Right kidney (tissue), 1 donor: ENCODE measurements at regions not wholly inside any gene's neighbourhood (a gene's known extent, or its start where the extent isn't known, plus 50 kb on each side); places are given as distances from the start of the nearest gene placed in this dataset.

Experiments used
- DNase-seq: peaks from one replicate; pipeline ENCODE4 v3.0.0-alpha.2; 2016

GRCh38 chr3:81279481-81280379, 481.7 kb downstream of the GBE1 start:
- no peak for DNase-seq

- no peak for DNase-seq
Observed at GRCh38 chr3:81277853-81278252, 483.6 kb downstream of the GBE1 start.

GRCh38 chr3:81274671-81275070, 486.8 kb downstream of the GBE1 start:
- no peak for DNase-seq

DNA sequence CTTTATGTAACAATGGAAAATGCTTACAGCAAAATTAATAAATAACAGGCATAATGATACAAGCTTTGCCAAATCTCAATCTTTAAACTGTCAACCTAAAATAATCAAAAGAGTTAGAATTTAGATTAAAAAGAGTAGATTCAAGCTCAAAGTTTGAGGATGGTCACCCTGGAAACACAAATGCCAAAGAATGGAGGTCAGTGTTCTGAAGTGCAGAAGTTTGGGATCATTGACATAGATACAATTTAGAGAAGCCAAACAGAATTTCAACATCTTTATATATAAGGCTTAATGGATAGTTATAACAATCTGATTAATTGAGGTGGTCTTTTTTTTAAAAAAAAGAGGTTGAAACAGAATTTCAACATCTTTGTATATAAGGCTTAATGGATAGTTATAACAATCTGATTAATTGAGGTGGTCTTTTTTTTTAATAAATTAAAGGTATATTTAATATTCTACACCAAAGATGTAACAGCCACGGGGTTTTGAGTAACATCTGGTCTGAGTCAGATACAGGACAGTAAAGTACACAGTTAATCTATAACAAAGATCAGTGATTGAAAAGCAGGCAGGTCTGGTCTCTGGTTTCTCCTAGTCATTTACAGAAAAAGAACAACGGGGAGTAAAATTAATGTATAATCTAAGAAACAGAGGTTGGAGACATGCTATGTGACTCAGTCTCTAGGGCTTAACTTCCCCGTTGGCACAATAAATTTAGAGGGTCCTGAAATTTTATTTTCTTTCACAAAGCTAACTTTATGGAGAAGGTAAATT, 490.7 kb downstream of the GBE1 start:
- DNase-seq: no peak

DNA sequence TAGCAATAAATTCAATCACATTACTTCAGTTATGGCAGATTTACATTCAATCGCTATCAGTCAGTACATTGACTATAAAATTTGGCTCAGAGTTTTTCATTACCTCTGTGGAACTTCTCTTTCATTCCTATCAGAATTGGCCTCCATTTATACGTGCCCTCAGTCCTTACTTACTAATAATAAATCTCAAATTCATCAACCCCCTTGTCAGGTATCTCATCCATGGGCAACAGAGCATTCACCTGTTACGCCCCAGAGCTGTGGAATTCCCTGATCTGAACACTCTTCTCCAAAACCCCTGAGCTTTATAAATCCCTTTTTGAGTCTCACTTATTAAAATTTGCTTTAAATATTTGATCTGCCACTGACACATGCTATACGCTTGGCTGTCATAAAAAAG, 492.9 kb downstream of the GBE1 start:
- no peak for DNase-seq

- DNase-seq: no peak
Observed at GRCh38 chr3:81261996-81262395, 499.4 kb downstream of the GBE1 start.

DNA sequence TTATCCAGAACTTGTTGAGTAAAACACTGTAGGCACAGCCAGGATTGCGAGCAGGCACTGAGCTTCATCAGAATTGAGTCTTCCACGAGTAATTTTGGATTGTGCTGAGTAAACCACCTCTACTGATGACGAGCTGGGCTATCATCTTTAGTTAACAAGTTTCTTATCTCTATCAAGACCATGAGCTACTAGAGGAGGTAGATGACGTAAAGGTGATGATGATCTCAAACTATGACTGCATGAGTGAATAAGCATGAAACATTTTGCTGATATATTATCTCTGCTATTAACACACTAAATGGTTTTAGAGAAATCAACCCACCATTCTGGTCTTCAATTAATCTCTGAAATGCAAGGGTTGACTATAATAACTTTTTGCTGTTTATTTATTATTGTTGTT, 506.0 kb downstream of the GBE1 start:
- DNase-seq: no peak

- DNase-seq: no peak
Observed at GRCh38 chr3:81251096-81251495, 510.3 kb downstream of the GBE1 start.

DNA sequence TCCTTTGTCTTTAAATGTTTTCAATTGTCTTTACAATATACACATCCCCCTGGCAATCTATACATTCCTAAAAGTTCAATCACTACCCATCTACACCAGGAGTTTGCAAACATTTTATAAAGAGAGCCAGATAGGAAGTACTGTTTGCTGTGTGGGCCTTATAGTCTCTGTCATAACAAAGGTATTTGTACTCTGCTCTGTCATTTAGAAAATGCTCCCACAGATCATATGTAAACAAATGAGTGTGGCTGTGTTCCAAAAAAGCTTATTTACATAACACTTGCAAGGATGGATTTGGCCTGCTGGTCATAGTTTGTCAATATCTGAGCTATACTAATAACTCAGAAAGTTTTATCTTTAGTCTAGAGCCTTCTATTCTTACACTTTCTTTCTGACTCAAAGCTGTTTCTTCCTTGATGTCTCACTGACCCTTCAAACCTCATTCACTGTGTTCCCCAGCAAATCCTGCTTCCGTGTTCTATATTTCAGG, 511.9 kb downstream of the GBE1 start:
- DNase-seq: no peak

DNA sequence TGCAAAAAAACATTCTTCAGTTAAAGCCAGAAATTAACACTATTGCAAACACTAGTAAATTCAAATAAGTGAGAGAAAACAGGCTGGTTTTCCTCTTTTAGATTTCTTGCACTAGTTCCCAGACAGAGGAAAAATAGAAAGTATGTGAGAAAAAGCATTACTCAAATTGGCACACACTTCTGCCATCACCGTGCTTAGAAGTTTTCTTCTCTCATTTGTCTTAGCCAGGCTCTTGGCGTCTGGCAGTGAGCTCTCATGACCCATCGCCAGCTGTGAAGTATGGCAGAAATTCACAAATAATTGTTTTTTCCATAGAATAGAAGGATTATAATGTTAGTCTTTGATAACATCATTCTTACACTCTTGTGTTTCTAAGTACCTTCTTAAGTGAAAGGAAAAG, 515.9 kb downstream of the GBE1 start:
- DNase-seq: no peak

DNA sequence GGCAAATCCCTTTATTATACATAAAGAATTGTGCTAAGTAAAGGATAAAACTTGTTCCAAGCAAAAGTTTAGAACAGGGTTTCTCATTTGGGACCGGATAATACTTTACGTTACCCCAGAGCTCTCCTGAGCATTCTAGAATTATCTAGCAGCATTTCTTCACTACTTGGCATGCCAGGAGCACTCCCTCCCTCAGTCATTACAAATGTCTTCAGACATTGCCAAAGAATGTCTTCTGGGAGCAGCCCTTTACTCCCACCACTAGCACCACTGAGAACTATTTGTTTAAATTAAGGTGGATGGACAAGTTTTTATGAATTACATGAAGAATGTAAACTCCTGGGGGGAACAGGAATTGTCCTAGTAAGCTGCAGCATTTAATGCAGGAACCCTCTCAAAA, 516.4 kb downstream of the GBE1 start:
- DNase-seq: no peak

GRCh38 chr3:81244231-81244630, 517.2 kb downstream of the GBE1 start:
- DNase-seq: no peak

GRCh38 chr3:81242871-81243270, 518.6 kb downstream of the GBE1 start:
- DNase-seq: no peak

- no peak for DNase-seq
Observed at GRCh38 chr3:81237181-81237580, 524.3 kb downstream of the GBE1 start.

DNA sequence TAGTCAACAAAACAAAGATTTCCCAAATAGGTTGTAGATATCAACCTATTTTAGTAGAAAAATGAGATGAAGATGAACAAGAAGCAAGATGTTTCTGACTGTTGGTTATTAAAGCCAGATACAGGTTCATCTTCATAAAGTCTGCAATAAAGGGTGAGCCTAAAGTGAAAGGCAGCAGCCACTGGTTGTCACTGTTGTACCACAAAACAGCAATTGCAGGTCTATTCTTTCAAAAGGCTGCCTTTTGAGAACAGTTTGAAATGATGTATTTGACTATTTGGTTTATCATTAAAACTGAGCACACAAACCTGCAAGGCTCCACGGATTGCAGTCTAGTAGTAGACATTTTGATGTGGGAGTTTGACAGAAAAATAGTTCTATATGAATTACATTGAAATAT, 543.4 kb downstream of the GBE1 start:
- DNase-seq: no peak

- no peak for DNase-seq
Observed at GRCh38 chr3:81217101-81217500, 544.3 kb downstream of the GBE1 start.

DNA sequence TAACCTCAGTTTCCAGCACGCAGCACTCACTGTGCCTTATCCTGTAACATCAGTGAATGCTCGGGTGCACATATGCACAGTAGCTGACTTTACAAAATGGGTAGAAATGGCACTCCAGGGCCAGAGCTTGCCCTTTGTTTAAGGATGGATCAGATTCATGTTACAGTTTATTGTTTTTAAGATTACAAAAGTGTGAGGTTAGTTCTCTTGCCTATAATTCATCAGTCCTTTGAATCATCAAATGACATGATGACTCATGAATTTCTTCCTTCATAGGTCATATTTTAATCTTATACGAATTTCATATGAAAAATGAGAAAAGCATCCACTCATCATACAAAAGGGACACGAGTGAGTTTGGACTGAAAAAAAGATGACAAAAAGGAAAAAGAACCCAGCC, 545.3 kb downstream of the GBE1 start:
- no peak for DNase-seq

GRCh38 chr3:81214631-81215030, 546.8 kb downstream of the GBE1 start:
- DNase-seq: no peak

GRCh38 chr3:81199587-81199986, 561.9 kb downstream of the GBE1 start:
- DNase-seq: no peak

DNA sequence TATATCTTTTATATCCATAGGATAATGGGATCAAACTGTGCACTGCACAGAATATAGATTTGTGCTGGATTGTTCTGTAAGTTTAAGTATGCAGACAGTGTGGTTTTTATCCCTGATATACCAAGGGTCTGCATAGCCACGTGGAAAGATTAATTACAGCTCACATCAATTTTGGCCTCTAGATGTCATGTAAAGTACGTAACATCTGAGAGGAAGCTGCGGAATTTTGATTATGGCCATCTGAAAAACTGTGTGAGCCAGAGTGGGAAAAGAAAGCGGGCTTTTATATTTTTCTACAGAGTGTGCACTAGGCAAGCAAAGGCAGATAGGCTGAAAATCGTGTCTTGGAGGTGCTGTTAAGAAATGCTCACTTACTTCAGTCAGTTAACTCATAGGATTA, 562.7 kb downstream of the GBE1 start:
- no peak for DNase-seq

- no peak for DNase-seq
Observed at GRCh38 chr3:81198216-81198615, 563.2 kb downstream of the GBE1 start.

GRCh38 chr3:81197386-81197785, 564.1 kb downstream of the GBE1 start:
- no peak for DNase-seq

DNA sequence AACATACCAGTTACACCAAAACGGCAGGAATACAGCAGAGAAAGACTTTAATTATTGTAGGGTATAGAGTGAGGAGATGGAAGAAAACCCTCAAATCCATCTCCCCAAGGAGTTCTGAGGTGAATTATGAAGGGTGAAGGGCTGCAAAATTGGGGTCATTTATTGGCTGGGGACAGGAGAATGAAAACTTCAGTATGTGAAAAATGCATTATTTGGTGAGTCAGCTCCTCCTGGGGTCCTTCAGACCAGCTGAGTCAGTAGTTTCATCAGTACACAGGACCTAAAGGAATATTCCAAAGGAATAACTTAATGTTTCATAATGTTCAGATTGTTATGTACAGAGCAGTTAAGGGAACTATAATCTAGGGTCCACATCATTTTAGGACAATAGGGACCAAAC, 566.0 kb downstream of the GBE1 start:
- DNase-seq: no peak

DNA sequence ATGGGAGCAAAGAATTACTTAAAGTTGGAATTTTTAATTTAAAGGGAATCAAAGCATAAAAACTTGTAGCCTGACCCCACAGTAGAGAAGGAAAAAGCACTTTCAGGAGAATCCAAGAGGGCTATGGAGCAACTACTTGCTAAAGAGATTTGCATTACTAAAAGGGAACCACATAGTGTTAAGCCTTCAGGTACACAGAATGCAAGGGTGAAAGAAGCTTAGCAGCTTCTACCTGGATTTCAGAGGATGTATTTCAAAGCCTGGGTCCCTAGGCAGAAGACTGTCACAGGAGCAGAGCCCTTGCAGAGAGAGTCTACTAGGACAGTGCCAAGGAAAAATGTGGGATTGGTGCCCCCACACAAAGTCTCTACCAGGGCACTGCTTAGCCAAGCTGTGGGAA, 575.0 kb downstream of the GBE1 start:
- no peak for DNase-seq
